ENCODE measurements at regions not wholly inside any gene's neighbourhood (a gene's known extent, or its start where the extent isn't known, plus 50 kb on each side); places are given as distances from the start of the nearest gene placed in this dataset.

DNA sequence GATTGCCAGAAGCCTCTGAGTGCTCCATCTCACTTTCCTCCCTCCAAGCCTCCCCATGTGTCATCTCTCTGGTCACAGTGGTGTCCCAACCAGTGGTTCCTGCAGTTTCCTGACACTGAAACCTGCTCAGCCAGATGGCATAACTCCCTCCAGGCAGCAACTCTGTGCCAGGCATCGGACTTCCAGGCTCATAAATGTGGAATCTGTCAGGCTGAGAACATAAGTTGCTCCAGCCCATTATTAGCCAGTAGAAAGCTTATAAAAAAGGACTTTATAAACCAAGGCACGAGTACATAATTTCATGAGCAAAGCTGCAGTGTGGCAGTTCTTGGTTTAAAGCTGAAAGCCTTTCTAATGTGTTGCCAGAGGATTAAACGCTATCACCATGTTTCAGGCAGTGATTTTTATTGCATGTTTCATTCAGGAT lies 194.3 kb downstream of the DACT1 start:
- Histone ChIP-seq H3K36me3 (ENCODE audit: insufficient read depth, low read length) (no peaks in the 10 kb centered on the region), H3K4me1 (ENCODE audit: insufficient read depth, low read length) (no peaks in the 10 kb centered on the region), H3K9ac (ENCODE audit: low read depth, low read length) (no peak overlapping the region), H3K9me3 (ENCODE audit: control insufficient read depth, insufficient read depth, low read length) (0 out of 2 replicates have a peak, but pooled peaks cover 2% of the 10 kb centered on the region)

DNA sequence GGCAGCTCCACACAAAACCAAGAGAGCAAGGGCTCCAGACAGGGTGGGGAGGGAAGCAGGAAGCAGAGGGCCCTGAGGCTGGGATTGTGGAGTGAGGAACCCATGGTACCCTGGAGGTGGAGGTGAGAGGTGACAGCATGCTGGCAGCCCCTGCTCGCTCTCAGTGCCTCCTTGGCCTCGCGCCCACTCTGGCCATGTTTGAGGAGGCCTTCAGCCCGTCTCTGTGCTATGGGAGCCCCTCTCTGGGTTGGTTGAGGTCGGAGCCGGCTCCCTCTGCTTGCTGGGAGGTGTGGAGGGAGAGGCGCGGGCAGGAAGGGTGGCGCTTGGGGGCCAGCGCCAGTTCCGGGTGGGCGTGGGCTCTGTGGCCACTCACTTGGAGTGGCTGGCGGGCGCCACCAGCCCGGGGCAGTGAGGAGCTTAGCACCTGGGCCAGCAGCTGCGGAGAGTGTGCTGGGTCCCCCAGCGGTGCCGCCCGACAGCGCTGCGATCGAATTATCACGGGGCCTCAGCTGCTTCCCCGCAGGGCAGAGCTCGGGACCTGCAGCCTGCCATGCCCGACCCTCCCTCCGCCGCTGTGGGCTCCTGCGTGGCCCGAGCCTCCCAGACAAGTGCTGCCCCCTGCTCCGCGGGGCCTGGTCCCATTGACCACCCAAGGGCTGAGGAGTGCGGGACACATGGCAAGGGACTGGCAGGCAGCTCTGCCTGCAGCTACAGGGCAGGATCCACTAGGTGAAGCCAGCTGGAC lies 196.0 kb downstream of the DACT1 start:
- Histone ChIP-seq H3K9me3 (ENCODE audit: control insufficient read depth, insufficient read depth, low read length) (no peaks in the 10 kb centered on the region), H3K9ac (ENCODE audit: low read depth, low read length) (no peak overlapping the region), H3K36me3 (ENCODE audit: insufficient read depth, low read length) (no peaks in the 10 kb centered on the region), H3K4me1 (ENCODE audit: insufficient read depth, low read length) (no peaks in the 10 kb centered on the region)

DNA sequence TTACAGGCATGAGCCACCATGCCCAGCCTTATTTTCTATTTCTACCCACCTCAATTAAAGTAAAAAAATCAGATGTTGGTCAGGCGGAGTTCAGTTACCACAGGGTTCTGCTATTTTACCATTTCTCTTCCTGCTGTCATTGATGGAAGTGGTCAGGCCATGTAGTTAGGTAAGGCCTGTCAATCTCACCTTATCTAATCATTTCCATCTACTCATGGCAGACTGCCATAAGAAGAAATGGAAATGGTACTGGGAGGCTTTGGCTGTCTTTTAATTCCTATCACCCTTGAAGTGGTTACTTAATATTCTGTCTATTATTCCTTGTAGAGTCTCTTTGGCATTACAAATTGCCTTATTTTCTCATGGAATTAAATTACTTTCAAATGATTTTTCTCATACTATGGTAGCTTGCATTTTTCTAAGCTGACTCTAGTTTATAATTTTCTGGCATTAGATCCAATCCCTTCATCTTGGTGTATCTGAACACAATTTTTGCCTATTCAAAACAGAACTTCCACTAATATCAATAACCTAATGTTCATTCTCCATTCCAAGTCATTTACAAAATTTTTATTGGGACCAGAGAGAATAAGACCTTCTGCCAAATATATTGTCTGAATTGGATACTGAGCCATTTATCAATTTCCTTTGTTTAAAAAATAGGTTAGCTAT lies 198.7 kb downstream of the DACT1 start:
- Histone ChIP-seq H3K36me3 (ENCODE audit: insufficient read depth, low read length) (no peaks in the 10 kb centered on the region), H3K9ac (ENCODE audit: low read depth, low read length) (no peak overlapping the region), H3K4me1 (ENCODE audit: insufficient read depth, low read length) (no peaks in the 10 kb centered on the region; the same call in 1 of the 2 replicates), H3K9me3 (ENCODE audit: control insufficient read depth, insufficient read depth, low read length) (no peaks in the 10 kb centered on the region)

DNA sequence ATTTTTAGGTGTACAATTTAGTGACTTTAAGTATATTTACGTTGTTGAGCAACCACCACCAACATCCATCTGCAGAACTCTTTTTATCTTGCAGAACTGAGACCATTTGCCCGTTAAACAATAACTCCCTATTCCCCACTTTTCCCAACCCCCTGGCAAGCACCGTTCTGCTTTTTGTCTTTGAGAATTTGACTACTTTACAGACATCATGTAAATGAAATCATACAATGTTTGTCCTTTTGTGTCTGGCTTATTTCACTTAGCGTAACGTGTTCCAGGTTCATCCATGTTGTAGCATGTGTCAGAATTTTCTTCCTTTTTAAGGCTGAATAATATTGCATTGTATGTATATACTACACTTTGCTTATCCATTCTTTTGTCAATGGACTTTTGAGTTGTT lies 201.5 kb downstream of the DACT1 start:
- Histone ChIP-seq H3K9me3 (ENCODE audit: control insufficient read depth, insufficient read depth, low read length) (no peaks in the 10 kb centered on the region), H3K4me1 (ENCODE audit: insufficient read depth, low read length) (no peaks in the 10 kb centered on the region; the same call in 1 of the 2 replicates), H3K9ac (ENCODE audit: low read depth, low read length) (no peak overlapping the region), H3K36me3 (ENCODE audit: insufficient read depth, low read length) (no peaks in the 10 kb centered on the region)

DNA sequence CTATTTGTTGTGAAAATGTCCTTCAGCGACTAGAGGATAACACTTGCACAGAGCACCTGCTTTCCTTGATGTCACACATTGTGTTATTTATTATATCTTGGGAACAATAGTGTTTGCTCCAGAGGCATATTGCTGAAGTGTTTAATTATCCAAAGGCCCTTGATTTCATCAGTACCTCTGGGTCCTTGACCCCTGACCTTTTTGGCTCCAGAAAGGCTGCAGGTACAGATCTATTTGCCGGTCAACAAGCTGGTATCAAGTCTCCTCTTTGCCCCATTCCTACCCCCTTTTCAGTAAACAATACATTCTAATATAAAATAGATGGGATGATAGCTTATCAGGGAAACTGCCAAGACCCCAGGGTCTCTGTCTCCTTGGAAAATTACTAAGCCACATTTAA lies 206.8 kb downstream of the DACT1 start:
- Histone ChIP-seq H3K36me3 (ENCODE audit: insufficient read depth, low read length) (no peaks in the 10 kb centered on the region), H3K4me1 (ENCODE audit: insufficient read depth, low read length) (0 out of 2 replicates have a peak, but pooled peaks cover 4% of the 10 kb centered on the region), H3K9me3 (ENCODE audit: control insufficient read depth, insufficient read depth, low read length) (no peaks in the 10 kb centered on the region), H3K9ac (ENCODE audit: low read depth, low read length) (no peak overlapping the region)

DNA sequence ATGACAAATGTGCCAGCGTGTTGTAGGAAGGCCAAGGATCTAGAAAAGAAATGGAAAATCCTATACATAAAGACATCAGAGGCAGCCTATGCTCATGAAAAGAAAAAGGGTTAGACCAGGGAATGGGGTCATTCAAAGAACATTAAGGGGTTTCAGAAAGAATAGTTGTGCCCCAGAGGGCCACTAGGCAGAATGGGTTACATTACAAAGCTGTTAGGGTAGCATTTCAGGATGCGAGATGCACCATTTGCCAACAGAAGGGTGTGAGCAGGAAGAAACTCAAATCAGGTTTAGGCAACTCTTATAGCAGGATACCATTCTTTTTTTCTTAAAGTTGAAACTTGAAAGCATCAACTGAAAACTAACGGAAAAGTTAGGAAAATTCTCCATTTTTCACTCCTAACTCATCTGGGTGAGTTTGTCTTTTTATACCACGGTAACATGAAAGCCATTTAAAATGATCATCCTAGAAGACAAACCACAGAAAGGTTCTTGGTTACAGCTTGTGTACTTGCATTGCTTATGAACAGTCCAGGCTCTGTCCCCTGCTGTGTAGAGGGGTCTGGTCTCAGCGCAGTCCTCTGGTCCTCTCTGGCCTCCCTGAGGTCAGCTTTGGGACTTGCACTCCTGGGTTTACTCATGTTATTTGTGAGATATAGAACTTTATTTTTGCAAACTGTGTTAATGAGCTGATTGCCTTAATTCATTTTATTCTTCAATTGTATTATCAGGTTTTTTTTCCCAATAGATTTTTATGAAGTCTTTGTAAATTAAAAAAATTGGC lies 209.1 kb downstream of the DACT1 start:
- H3K9me3 ChIP-seq (ENCODE audit: control insufficient read depth, insufficient read depth, low read length) = no peaks in the 10 kb centered on the region
- no peaks in the 10 kb centered on the region for H3K36me3 ChIP-seq (ENCODE audit: insufficient read depth, low read length)
- H3K4me1 ChIP-seq (ENCODE audit: insufficient read depth, low read length) = 0 out of 2 replicates have a peak, but pooled peaks cover 4% of the 10 kb centered on the region
- no peak overlapping the region for H3K9ac ChIP-seq (ENCODE audit: low read depth, low read length)

DNA sequence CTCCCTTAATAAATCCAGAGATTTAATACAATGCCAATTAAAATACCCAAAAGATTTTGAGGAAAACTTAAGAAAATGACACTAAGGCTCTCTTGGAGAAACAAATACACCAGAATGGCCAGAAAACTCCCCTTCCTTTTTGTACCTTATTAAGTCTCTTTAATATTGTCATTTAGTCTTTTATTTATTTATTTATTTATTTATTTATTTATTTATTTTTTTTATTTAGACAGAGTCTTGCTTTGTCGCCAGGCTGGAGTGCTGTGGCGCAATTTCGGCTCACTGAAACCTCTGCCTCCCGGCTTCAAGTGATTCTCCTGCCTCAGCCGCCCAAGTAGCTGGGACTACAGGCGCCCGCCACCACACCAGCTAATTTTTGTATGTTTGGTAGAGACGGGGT lies 210.6 kb downstream of the DACT1 start:
- no peak overlapping the region for H3K9ac ChIP-seq (ENCODE audit: low read depth, low read length)
- H3K36me3 ChIP-seq (ENCODE audit: insufficient read depth, low read length) = no peaks in the 10 kb centered on the region
- no peaks in the 10 kb centered on the region for H3K9me3 ChIP-seq (ENCODE audit: control insufficient read depth, insufficient read depth, low read length)
- 0 out of 2 replicates have a peak, but pooled peaks cover 4% of the 10 kb centered on the region for H3K4me1 ChIP-seq (ENCODE audit: insufficient read depth, low read length)

DNA sequence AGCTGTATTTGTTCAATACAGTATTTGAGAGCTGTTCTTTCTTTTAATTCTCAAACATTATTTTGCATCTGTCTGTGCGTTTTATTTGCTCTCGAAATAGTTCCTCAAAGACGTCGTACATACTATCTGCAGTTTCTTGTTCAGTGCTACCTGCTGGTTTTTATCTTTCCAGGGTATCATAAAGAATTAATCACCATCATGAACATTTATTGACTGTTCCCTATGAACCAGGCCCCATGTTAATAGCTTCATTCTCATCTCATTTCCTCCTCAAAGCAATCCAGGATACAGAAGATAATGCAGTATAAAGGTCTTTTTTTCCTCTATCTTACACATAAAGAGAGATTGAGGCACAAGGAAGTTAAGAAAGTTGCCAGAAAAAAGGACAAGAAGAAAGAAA lies 211.8 kb downstream of the DACT1 start:
- Histone ChIP-seq H3K9ac (ENCODE audit: low read depth, low read length) (no peak overlapping the region), H3K9me3 (ENCODE audit: control insufficient read depth, insufficient read depth, low read length) (no peaks in the 10 kb centered on the region), H3K36me3 (ENCODE audit: insufficient read depth, low read length) (no peaks in the 10 kb centered on the region), H3K4me1 (ENCODE audit: insufficient read depth, low read length) (0 out of 2 replicates have a peak, but pooled peaks cover 4% of the 10 kb centered on the region)

DNA sequence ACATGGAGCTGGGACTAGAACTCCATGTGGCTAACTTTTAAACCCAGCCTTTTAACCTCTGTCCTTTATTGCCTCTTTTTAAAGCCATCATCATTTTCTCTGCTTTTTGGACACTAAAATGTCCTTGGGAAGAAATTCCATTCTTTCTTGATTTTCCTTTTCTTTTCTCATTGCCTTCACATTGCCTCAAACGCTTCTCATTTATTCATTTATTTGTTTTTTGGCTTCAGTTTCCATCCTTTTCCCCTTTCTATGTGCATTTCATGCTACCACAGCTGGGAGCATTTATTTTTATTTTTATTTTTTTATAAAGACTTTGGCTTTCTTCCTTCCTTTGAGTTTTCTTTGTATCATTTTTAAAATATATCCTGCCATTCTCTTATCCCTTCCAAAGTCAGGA lies 212.2 kb downstream of the DACT1 start:
- Histone ChIP-seq H3K9me3 (ENCODE audit: control insufficient read depth, insufficient read depth, low read length) (no peaks in the 10 kb centered on the region), H3K9ac (ENCODE audit: low read depth, low read length) (no peak overlapping the region), H3K4me1 (ENCODE audit: insufficient read depth, low read length) (0 out of 2 replicates have a peak, but pooled peaks cover 4% of the 10 kb centered on the region), H3K36me3 (ENCODE audit: insufficient read depth, low read length) (no peaks in the 10 kb centered on the region)

DNA sequence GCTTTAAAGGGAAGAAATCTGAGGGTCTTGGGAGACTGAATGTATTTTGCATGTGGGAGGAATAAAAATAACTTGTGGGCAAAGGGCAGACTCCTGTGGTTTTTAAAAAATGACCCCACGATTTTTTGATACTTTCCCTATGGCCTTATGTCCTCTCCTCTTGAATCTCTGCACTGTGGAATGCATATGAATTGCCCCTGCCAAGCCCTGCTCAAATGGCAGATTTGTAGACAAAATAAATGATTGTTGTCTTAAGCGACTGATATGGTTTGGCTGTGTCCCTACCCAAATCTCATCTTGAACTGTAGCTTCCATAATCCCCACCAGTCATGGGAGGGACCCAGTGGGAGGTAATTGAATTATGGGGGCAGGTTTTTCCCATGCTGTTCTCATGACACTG lies 223.8 kb downstream of the DACT1 start:
- Histone ChIP-seq H3K4me1 (ENCODE audit: insufficient read depth, low read length) (no peaks in the 10 kb centered on the region), H3K9ac (ENCODE audit: low read depth, low read length) (no peak overlapping the region), H3K9me3 (ENCODE audit: control insufficient read depth, insufficient read depth, low read length) (no peaks in the 10 kb centered on the region), H3K36me3 (ENCODE audit: insufficient read depth, low read length) (no peaks in the 10 kb centered on the region)

DNA sequence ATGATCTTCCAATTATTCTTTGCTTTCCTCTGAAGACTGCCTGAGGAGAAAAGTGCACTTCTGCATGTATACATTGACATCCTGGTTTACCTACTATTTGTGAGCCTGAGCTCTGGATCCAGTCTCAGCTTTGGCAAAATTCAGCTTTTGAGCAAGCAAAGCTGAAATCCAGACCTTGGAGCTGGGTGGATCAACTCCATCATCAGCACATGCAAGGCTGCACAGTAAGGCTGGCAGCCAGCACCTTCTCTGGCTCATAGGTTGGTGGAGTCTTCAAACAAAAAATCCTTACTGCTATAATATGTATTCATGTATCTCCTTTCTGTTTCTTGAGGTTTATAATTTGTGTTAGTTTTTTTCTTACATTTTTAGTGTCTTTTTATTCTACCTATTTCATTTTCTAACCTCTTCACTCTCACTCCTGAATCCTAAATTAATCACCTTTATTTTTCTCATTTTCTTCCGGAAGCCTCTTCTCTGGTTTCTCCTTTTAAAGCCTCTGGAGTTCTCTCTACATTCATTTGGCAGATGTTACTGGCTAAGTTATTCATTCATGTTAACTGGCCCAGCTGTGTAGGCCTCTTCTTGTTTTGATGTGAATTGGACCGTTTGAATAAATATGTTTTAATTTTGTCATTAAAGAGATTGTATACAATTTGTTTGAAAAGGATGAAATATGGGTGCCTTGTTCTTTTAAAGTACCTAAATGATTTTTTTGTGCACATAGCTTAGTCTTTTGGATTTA lies 224.8 kb downstream of the DACT1 start:
- H3K9ac ChIP-seq (ENCODE audit: low read depth, low read length) = no peak overlapping the region
- H3K9me3 ChIP-seq (ENCODE audit: control insufficient read depth, insufficient read depth, low read length) = no peaks in the 10 kb centered on the region
- no peaks in the 10 kb centered on the region for H3K4me1 ChIP-seq (ENCODE audit: insufficient read depth, low read length)
- H3K36me3 ChIP-seq (ENCODE audit: insufficient read depth, low read length) = no peaks in the 10 kb centered on the region

DNA sequence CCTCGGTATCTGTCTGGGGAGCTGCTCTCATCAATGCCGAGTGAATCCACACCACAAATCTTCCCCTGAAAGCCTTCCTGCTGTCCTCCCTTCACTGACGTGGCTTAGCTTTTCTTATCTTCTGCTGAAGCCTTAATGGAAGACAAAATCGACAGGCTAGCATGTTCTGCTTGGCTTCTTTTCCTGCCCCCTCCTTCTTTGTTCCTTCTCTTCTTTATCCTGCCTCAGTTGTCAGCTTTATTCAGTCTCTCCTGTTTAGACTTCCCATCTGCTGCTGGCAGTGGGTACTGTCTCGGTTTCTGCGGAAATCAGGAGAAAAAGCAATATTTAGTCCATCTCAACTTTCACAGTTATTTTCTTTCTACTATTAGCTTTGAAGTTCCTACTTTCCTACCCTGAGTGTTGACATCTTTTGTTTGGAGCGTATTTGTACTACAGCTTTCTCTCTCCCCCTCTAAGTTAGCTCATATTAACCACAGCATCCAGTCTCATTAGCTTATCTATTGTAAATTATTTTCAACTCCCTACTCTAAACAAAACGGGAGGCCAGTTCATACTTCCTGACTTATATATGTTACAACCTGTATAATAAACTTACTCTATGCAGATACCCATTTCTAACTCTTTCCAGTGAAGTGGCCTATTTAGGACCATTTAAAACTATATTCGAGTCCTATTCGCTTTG lies 226.0 kb downstream of the DACT1 start:
- H3K9me3 ChIP-seq (ENCODE audit: control insufficient read depth, insufficient read depth, low read length) = no peaks in the 10 kb centered on the region

DNA sequence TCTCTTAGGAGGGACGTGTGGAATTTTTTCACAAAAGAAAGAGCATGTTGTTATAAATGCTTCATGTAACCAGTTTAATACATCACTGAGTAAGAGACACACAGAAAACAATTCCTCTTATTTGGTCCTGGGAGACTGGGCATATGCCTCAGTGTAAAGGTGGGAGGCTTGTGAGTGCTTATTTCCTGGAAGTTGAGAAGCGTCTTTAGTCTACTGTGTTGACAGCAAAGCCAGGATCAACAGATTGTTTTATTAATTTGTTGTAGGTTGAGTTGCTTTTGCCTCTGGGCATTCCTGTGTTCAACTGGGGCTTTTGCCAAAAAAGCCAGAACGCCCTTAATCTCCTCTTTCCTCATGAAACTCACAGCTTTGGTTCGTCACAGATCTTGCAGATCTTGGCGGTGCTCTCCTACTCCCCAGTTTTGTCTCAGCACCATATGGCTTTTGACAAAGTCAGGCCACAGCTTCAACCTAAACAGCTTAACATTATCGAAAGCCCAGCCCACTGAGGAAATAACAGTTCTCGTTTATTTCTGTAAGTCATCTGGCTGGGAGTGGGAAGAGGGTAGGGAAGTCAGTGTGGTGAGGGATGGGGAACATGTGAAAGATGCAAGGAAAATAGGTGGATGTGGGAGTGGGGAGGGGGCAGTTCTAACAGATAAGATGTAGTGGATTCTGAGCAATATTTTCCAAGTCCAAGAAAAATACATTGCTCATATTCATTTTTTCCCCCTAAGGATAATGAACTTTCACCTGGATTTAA lies 227.2 kb downstream of the DACT1 start:
- Histone ChIP-seq H3K9ac (ENCODE audit: low read depth, low read length) (no peak overlapping the region), H3K9me3 (ENCODE audit: control insufficient read depth, insufficient read depth, low read length) (no peaks in the 10 kb centered on the region), H3K4me1 (ENCODE audit: insufficient read depth, low read length) (no peaks in the 10 kb centered on the region), H3K36me3 (ENCODE audit: insufficient read depth, low read length) (no peaks in the 10 kb centered on the region)

More for the DNA sequence above, 226.0 kb downstream of the DACT1 start:
- no peaks in the 10 kb centered on the region for H3K36me3 ChIP-seq (ENCODE audit: insufficient read depth, low read length)
- no peaks in the 10 kb centered on the region for H3K4me1 ChIP-seq (ENCODE audit: insufficient read depth, low read length)
- no peak overlapping the region for H3K9ac ChIP-seq (ENCODE audit: low read depth, low read length)

Measured in ES-I3 (cell line).